GM12878 (cell line): ENCODE measurements at regions not wholly inside any gene's neighbourhood (a gene's known extent, or its start where the extent isn't known, plus 50 kb on each side); places are given as distances from the start of the nearest gene placed in this dataset.

ENCODE experiments used
- BCLAF1 ChIP-seq: fragments of 450-650 bp; IDR thresholded peaks from 2 replicates; pipeline ENCODE4 v1.6.1; 2017; ENCODE audit warnings: antibody characterized with exemption, mild to moderate bottlenecking, moderate library complexity
- BRCA1 ChIP-seq: IDR thresholded peaks from 2 replicates; pipeline ENCODE4 v1.6.1; 2011; ENCODE audit warnings: low read depth, low read length, improper control_type of control experiment
- CHD2 ChIP-seq: IDR thresholded peaks from 2 replicates; pipeline ENCODE4 v1.6.1; 2011; ENCODE audit warnings: low read depth, low read length, improper control_type of control experiment, borderline replicate concordance
- CTCF ChIP-seq, 3 experiments: IDR thresholded peaks in 2 of 3; conservative IDR thresholded peaks in 1 of 3; 2 replicates each; pipeline ENCODE4 v1.5.1; 2011; ENCODE audit warnings: low read depth in 3 of 3, low read length in 3 of 3, mild to moderate bottlenecking in 3 of 3, control low read depth in 2 of 3, moderate library complexity in 2 of 3, inconsistent platforms in 1 of 3, mixed read lengths in 1 of 3; ENCODE audit not compliant: control insufficient read depth in 2 of 3, insufficient read depth in 1 of 3; ENCODE audit errors: extremely low read depth in 1 of 3
- GABPA ChIP-seq: IDR thresholded peaks from 2 replicates; pipeline ENCODE4 v1.6.1; 2014; ENCODE audit warnings: antibody characterized with exemption, low read depth, mild to moderate bottlenecking, inconsistent platforms
- JUND ChIP-seq: IDR thresholded peaks from 2 replicates; pipeline ENCODE4 v1.6.1; 2012; ENCODE audit warnings: low read depth, mild to moderate bottlenecking, low read length, improper control_type of control experiment, moderate library complexity
- NRF1 ChIP-seq: conservative IDR thresholded peaks from 2 replicates; pipeline ENCODE4 v1.6.1; 2011; ENCODE audit warnings: mild to moderate bottlenecking, low read depth, low read length, improper control_type of control experiment
- POLR2AphosphoS5 ChIP-seq: IDR thresholded peaks from 2 replicates; pipeline ENCODE4 v1.6.1; 2011; ENCODE audit warnings: mild to moderate bottlenecking, low read length, inconsistent platforms
- RCOR1 ChIP-seq: conservative IDR thresholded peaks from 2 replicates; pipeline ENCODE4 v1.6.1; 2012; ENCODE audit warnings: low read depth, low read length, improper control_type of control experiment
- ZZZ3 ChIP-seq: IDR thresholded peaks from 2 replicates; pipeline ENCODE4 v1.6.1; 2011; ENCODE audit warnings: low read depth; ENCODE audit not compliant: control insufficient read depth, insufficient read length

- TF ChIP-seq BRCA1 (no peak), GABPA (no peak), CTCF (IDR thresholded peaks at IDR 0.05 in 2 of 3, conservative IDR thresholded peaks at IDR 0.05 in 1 of 3; ENCODE audit: control insufficient read depth in 2 of 3, extremely low read depth in 1 of 3, insufficient read depth in 1 of 3, low read depth in 3 of 3, low read length in 3 of 3) (no peak), ZZZ3 (no peak), JUND (no peak), POLR2AphosphoS5 (no peak), BCLAF1 (no peak), RCOR1 (no peak), CHD2 (no peak), NRF1 (no peak)
Observed at GRCh38 chr22:49214976-49215375, 612.7 kb downstream of the BRD1 start.
